Endothelial cell of umbilical vein (primary cell): ENCODE measurements at regions not wholly inside any gene's neighbourhood (a gene's known extent, or its start where the extent isn't known, plus 50 kb on each side); places are given as distances from the start of the nearest gene placed in this dataset.

Experiments used
- BruUV-seq: library from RNA; stranded (reverse); fragments of 400-500 nt; replicated peaks from 2 replicates; lab custom pipeline; 2021; lab: Mats Ljungman, UMichigan
- CTCF ChIA-PET: fragments of 300-600, 350-600 bp; sonication (Branson Sonifier 250); formaldehyde crosslinking; loops from one replicate; lab custom pipeline; 2021; ENCODE audit warnings: antibody characterized with exemption, inconsistent platforms; lab: Charles Lee
- POLR2A ChIA-PET: fragments of 300-600, 350-600 bp; sonication (Branson Sonifier 250); formaldehyde crosslinking; loops from one replicate; lab custom pipeline; 2021; ENCODE audit warnings: antibody characterized with exemption, inconsistent platforms; lab: Charles Lee
- DNase-seq: peaks from one replicate; pipeline ENCODE4 v3.0.0-alpha.2; 2011; ENCODE audit warnings: low read depth, low spot score
- FAIRE-seq: peaks from 2 replicates; lab custom pipeline; 2011; peaks lifted over from hg19 to GRCh38; lab: Jason Lieb, UNC
- H2AFZ ChIP-seq: 2 replicates; pipeline ENCODE4 v1.6.0; 2012; ENCODE audit warnings: low read depth, low read length, control low read depth, inconsistent platforms
- H3K27ac ChIP-seq: 2 replicates; pipeline ENCODE4 v1.5.1; 2011; ENCODE audit warnings: low read depth, mild to moderate bottlenecking, control low read depth, low read length, moderate library complexity; ENCODE audit not compliant: insufficient read depth
- H3K27me3 ChIP-seq, 2 experiments: 2 replicates each; pipeline versions ENCODE4 v1.6.0 to v1.6.1; 2011; ENCODE audit warnings: low read length in 2 of 2, mixed read lengths in 1 of 2; ENCODE audit not compliant: control insufficient read depth in 2 of 2, insufficient read depth in 2 of 2
- H3K36me3 ChIP-seq, 2 experiments: 2 replicates in 1 of 2; 3 replicates in 1 of 2; pipeline ENCODE4 v1.5.1; 2011; ENCODE audit warnings: low read length in 2 of 2, mild to moderate bottlenecking in 1 of 2, moderate library complexity in 1 of 2; ENCODE audit not compliant: control insufficient read depth in 2 of 2, insufficient read depth in 2 of 2; ENCODE audit errors: extremely low read depth in 1 of 2
- H3K4me1 ChIP-seq: 3 replicates; pipeline ENCODE4 v1.5.1; 2011; ENCODE audit warnings: mild to moderate bottlenecking, low read length; ENCODE audit not compliant: control insufficient read depth, insufficient read depth; ENCODE audit errors: extremely low read depth
- H3K4me2 ChIP-seq: 2 replicates; pipeline ENCODE4 v1.6.1; 2011; ENCODE audit warnings: low read length, control low read depth, mixed read lengths; ENCODE audit not compliant: insufficient read depth
- H3K4me3 ChIP-seq, 3 experiments: fragments of 200-600 bp in 1 of 3; sonication (generic), shearing (Covaris generic) in 1 of 3; replicated peaks in 1 of 3; 2 replicates each; pipeline ENCODE4 v1.5.1; 2011 to 2016; ENCODE audit warnings: control low read depth in 3 of 3, low read length in 3 of 3, mild to moderate bottlenecking in 2 of 3, inconsistent platforms in 1 of 3, low read depth in 1 of 3, moderate library complexity in 1 of 3; ENCODE audit not compliant: insufficient read depth in 1 of 3
- H3K79me2 ChIP-seq: 2 replicates; pipeline ENCODE4 v1.6.0; 2012; ENCODE audit warnings: low read length, inconsistent platforms; ENCODE audit not compliant: control insufficient read depth, insufficient read depth
- H3K9ac ChIP-seq: replicated peaks from 2 replicates; pipeline ENCODE3; 2011; ENCODE audit warnings: low read length, control low read depth; ENCODE audit not compliant: insufficient read depth; ENCODE audit errors: extremely low read depth
- H3K9me1 ChIP-seq: replicated peaks from 3 replicates; pipeline ENCODE4 v1.6.0; 2011; ENCODE audit warnings: mild to moderate bottlenecking, low read length; ENCODE audit not compliant: control insufficient read depth, insufficient read depth; ENCODE audit errors: extremely low read depth
- H3K9me3 ChIP-seq: replicated peaks from 2 replicates; pipeline ENCODE4 v1.5.1; 2012; ENCODE audit warnings: low read length, inconsistent platforms; ENCODE audit not compliant: control insufficient read depth, insufficient read depth
- H4K20me1 ChIP-seq: replicated peaks from 2 replicates; pipeline ENCODE3; 2011; ENCODE audit warnings: mild to moderate bottlenecking, low read length; ENCODE audit not compliant: control insufficient read depth, insufficient read depth; ENCODE audit errors: extremely low read depth
- CTCF ChIP-seq, 2 donors: IDR thresholded peaks; 1 replicate in 1 of 2; 2 replicates in 1 of 2; pipeline ENCODE4 v1.5.1; 2011; ENCODE audit warnings: low read length in 2 of 2, mild to moderate bottlenecking in 2 of 2, moderate library complexity in 2 of 2, control low read depth in 1 of 2, inconsistent platforms in 1 of 2, low read depth in 1 of 2; ENCODE audit not compliant: insufficient read depth in 1 of 2; ENCODE audit errors: extremely low read depth in 1 of 2
- EZH2 ChIP-seq: IDR thresholded peaks from 2 replicates; pipeline ENCODE4 v1.6.1; 2012; ENCODE audit warnings: borderline replicate concordance, low read depth, mild to moderate bottlenecking, moderate library complexity, low read length, inconsistent platforms; ENCODE audit not compliant: severe bottlenecking
- FOS ChIP-seq: IDR thresholded peaks from 2 replicates; pipeline ENCODE4 v1.6.1; 2011; ENCODE audit warnings: mild to moderate bottlenecking, low read length, moderate library complexity, borderline replicate concordance; ENCODE audit not compliant: insufficient read depth
- GATA2 ChIP-seq: IDR thresholded peaks from 2 replicates; pipeline ENCODE4 v1.7.0; 2011; ENCODE audit warnings: low read depth, mild to moderate bottlenecking, moderate library complexity, mixed read lengths, low read length; ENCODE audit not compliant: insufficient read length, insufficient read depth
- JUN ChIP-seq: IDR thresholded peaks from 2 replicates; pipeline ENCODE4 v1.6.1; 2011; ENCODE audit warnings: borderline replicate concordance, low read depth; ENCODE audit not compliant: insufficient read length, insufficient read depth
- MAX ChIP-seq: IDR thresholded peaks from 2 replicates; pipeline ENCODE4 v1.6.1; 2011; ENCODE audit not compliant: insufficient read depth, insufficient read length
- POLR2AphosphoS5 ChIP-seq: IDR thresholded peaks from 2 replicates; pipeline ENCODE4 v1.6.1; 2012; ENCODE audit warnings: low read depth, mild to moderate bottlenecking, control low read depth, low read length, moderate library complexity; ENCODE audit not compliant: insufficient read depth
- dilution Hi-C: fragments of 300-500 bp; cut with MboI; formaldehyde crosslinking; loops from one replicate; pipeline ENCODE4 v1.15.0; 2019; ENCODE audit warnings: low sequenced_read_pairs; ENCODE audit not compliant: extremely low pct_ligation_motif_present
- intact Hi-C: fragments of 100-400 bp; cut with micrococcal nuclease; formaldehyde crosslinking; loops from one replicate; pipeline ENCODE4 v1.10.0; 2022

GRCh38 chr6:12494161-12494560 is 204.0 kb downstream of the EDN1 start:
- intact Hi-C loops = no loop called here
- ChIA-PET POLR2A (no interaction called here), CTCF (no interaction called here)
- H3K4me2 ChIP-seq = no peak overlapping the region
- no TSS peak for BruUV-seq
- H2AFZ ChIP-seq = no peak overlapping the region
- H3K79me2 ChIP-seq = no peaks in the 10 kb centered on the region
- DNase-seq (no peak), FAIRE-seq (no peak)
- no peaks in the 10 kb centered on the region for H3K9me1 ChIP-seq
- H3K27me3 ChIP-seq = no peaks in the 10 kb centered on the region
- dilution Hi-C loops = loop anchor here (25.0 kb wide), 2 partner anchors 93 to 207 kb away; partner anchors contain the start of gene EDN1
- H3K4me1 ChIP-seq = peaks cover 33% of the 10 kb centered on the region
- TF ChIP-seq FOS (no peak), MAX (no peak), JUN (no peak), GATA2 (no peak), EZH2 (no peak), CTCF (IDR thresholded peaks at IDR 0.05; ENCODE audit: extremely low read depth in 1 of 2, insufficient read depth in 1 of 2, low read depth in 1 of 2, low read length in 2 of 2) (no peak), POLR2AphosphoS5 (no peak)
- no peaks in the 10 kb centered on the region for H3K36me3 ChIP-seq
- H3K9ac ChIP-seq = no peak overlapping the region
- no peaks in the 10 kb centered on the region for H3K9me3 ChIP-seq
- H3K27ac ChIP-seq = no peak overlapping the region
- no peaks in the 10 kb centered on the region for H4K20me1 ChIP-seq
- no peak overlapping the region for H3K4me3 ChIP-seq
